DND-41 (cell line): ENCODE measurements at regions not wholly inside any gene's neighbourhood (a gene's known extent, or its start where the extent isn't known, plus 50 kb on each side); places are given as distances from the start of the nearest gene placed in this dataset.
A peak's percentile ranks its signal among the peaks of the same experiment; 100 is the strongest.

ENCODE experiments used
- ATAC-seq: fragments of 200-7000 bp; cut with Tn5 transposase; 3 replicates; pipeline ENCODE4 v1.9.1; 2021; ENCODE audit warnings: low read depth; ENCODE audit not compliant: insufficient read depth
- DNase-seq: peaks from one replicate; pipeline ENCODE4 v3.0.0-alpha.2; 2020
- H2AFZ ChIP-seq: 2 replicates; pipeline ENCODE4 v1.6.0; 2012; ENCODE audit warnings: low read depth, low read length
- H3K27ac ChIP-seq: 2 replicates; pipeline ENCODE4 v1.5.1; 2012; ENCODE audit warnings: low read length, inconsistent platforms
- H3K27me3 ChIP-seq: fragments of 200-600 bp; sonication (generic); 2 replicates; pipeline ENCODE4 v1.6.0; 2012; ENCODE audit warnings: low read length, mild to moderate bottlenecking, inconsistent platforms; ENCODE audit not compliant: insufficient read depth, poor library complexity
- H3K36me3 ChIP-seq: 2 replicates; pipeline ENCODE4 v1.5.1; 2012; ENCODE audit warnings: low read length, inconsistent platforms; ENCODE audit not compliant: insufficient read depth
- H3K4me1 ChIP-seq: 2 replicates; pipeline ENCODE4 v1.5.1; 2012; ENCODE audit warnings: mild to moderate bottlenecking, low read length; ENCODE audit not compliant: insufficient read depth
- H3K4me2 ChIP-seq: 2 replicates; pipeline ENCODE4 v1.6.0; 2012; ENCODE audit warnings: mild to moderate bottlenecking, moderate library complexity, low read length, inconsistent platforms; ENCODE audit not compliant: insufficient read depth
- H3K4me3 ChIP-seq, 2 experiments: fragments of 200-600 bp in 1 of 2; shearing (Covaris generic) in 1 of 2; 2 replicates each; pipeline ENCODE4 v1.5.1; 2012 to 2016; ENCODE audit warnings: inconsistent platforms in 2 of 2, low read length in 2 of 2, mild to moderate bottlenecking in 2 of 2, low read depth in 1 of 2, moderate library complexity in 1 of 2
- H3K79me2 ChIP-seq: 2 replicates; pipeline ENCODE4 v1.6.0; 2012; ENCODE audit warnings: low read length, inconsistent platforms; ENCODE audit not compliant: insufficient read depth
- H3K9ac ChIP-seq: 2 replicates; pipeline ENCODE4 v1.6.0; 2012; ENCODE audit warnings: low read depth, mild to moderate bottlenecking, inconsistent platforms, low read length, moderate library complexity
- H3K9me3 ChIP-seq: 2 replicates; pipeline ENCODE4 v1.5.1; 2012; ENCODE audit warnings: low read length, moderate library complexity, mild to moderate bottlenecking, inconsistent platforms; ENCODE audit not compliant: insufficient read depth, severe bottlenecking
- H4K20me1 ChIP-seq: 2 replicates; pipeline ENCODE4 v1.6.0; 2012; ENCODE audit warnings: low read length; ENCODE audit not compliant: insufficient read depth
- CTCF ChIP-seq: IDR thresholded peaks from 2 replicates; pipeline ENCODE4 v1.5.1; 2012; ENCODE audit warnings: borderline replicate concordance, low read length, moderate library complexity, mild to moderate bottlenecking; ENCODE audit not compliant: poor library complexity, severe bottlenecking; ENCODE audit errors: extremely low read depth
- EZH2 ChIP-seq: IDR thresholded peaks from 3 replicates; pipeline ENCODE4 v1.6.1; 2012; ENCODE audit warnings: borderline replicate concordance, low read depth, mild to moderate bottlenecking, moderate library complexity, low read length, inconsistent platforms; ENCODE audit not compliant: severe bottlenecking

- no peaks in the 10 kb centered on the region for H3K4me1 ChIP-seq
- no peaks in the 10 kb centered on the region; the same call in 1 of the 2 replicates for H4K20me1 ChIP-seq
- no peak overlapping the region for H3K9ac ChIP-seq
- H3K36me3 ChIP-seq, result no peaks in the 10 kb centered on the region
- no peak overlapping the region for H3K4me2 ChIP-seq
- H3K27ac ChIP-seq, result no peak overlapping the region
- DNase-seq, result no peak
- ATAC-seq, result peak; percentile 45; the same call in 1 of the 3 replicates
- TF ChIP-seq CTCF, result no peak
- no peak for TF ChIP-seq EZH2
- H3K27me3 ChIP-seq, result no peaks in the 10 kb centered on the region
- no peak overlapping the region for H3K4me3 ChIP-seq
- no peak overlapping the region for H2AFZ ChIP-seq
- H3K9me3 ChIP-seq, result no peaks in the 10 kb centered on the region
- H3K79me2 ChIP-seq, result no peaks in the 10 kb centered on the region
Observed at GRCh38 chr3:112736805-112737566, 96.0 kb upstream of the CCDC80 start.

- ATAC-seq, result no peak
- no peak for DNase-seq
- Histone ChIP-seq H3K4me2 (no peak overlapping the region), H3K79me2 (no peaks in the 10 kb centered on the region), H3K27me3 (no peaks in the 10 kb centered on the region), H3K36me3 (no peaks in the 10 kb centered on the region), H3K4me3 (no peak overlapping the region), H4K20me1 (no peaks in the 10 kb centered on the region; the same call in 1 of the 2 replicates), H3K4me1 (no peaks in the 10 kb centered on the region), H2AFZ (no peak overlapping the region), H3K9me3 (no peaks in the 10 kb centered on the region), H3K9ac (no peak overlapping the region), H3K27ac (no peak overlapping the region)
- TF ChIP-seq EZH2 (no peak), CTCF (no peak)
Observed at GRCh38 chr3:112736386-112736785, 95.4 kb upstream of the CCDC80 start.

GRCh38 chr3:112735926-112736325, 95.0 kb upstream of the CCDC80 start:
- ATAC-seq (no peak), DNase-seq (no peak)
- TF ChIP-seq EZH2 (no peak), CTCF (no peak)

More at GRCh38 chr3:112735926-112736325, 95.0 kb upstream of the CCDC80 start:
- no peaks in the 10 kb centered on the region for H3K79me2 ChIP-seq
- H2AFZ ChIP-seq, result no peak overlapping the region
- no peaks in the 10 kb centered on the region for H3K36me3 ChIP-seq
- no peaks in the 10 kb centered on the region for H3K27me3 ChIP-seq
- no peaks in the 10 kb centered on the region; the same call in 1 of the 2 replicates for H4K20me1 ChIP-seq
- H3K4me3 ChIP-seq, result no peak overlapping the region
- no peak overlapping the region for H3K9ac ChIP-seq
- H3K4me2 ChIP-seq, result no peak overlapping the region
- no peak overlapping the region for H3K27ac ChIP-seq
- no peaks in the 10 kb centered on the region for H3K4me1 ChIP-seq
- H3K9me3 ChIP-seq, result no peaks in the 10 kb centered on the region
